Spleen (tissue), 7 donors: ENCODE measurements at regions not wholly inside any gene's neighbourhood (a gene's known extent, or its start where the extent isn't known, plus 50 kb on each side); places are given as distances from the start of the nearest gene placed in this dataset.

Experiments used
- POLR2AphosphoS5 ChIP-seq, 3 donors: sonication (generic); formaldehyde crosslinking; IDR thresholded peaks; one replicate each; pipeline ENCODE4 v1.5.1; 2017; ENCODE audit warnings: antibody characterized with exemption in 3 of 3
- TF ChIP-seq, protein P1 (sequence below), 11 experiments: fragments of 200-600 bp in 7 of 11; fragments of 450-650 bp in 4 of 11; sonication (generic) in 4 of 11; IDR thresholded peaks in 8 of 11; conservative IDR thresholded peaks in 3 of 11; 1 replicate in 7 of 11; 2 replicates in 4 of 11; pipeline versions ENCODE4 v1.4.0 to v1.8.0; 2016 to 2021; ENCODE audit warnings: antibody characterized with exemption in 11 of 11, inconsistent platforms in 4 of 11, mild to moderate bottlenecking in 1 of 11
- donor health status: DM: no; HTN: no; CAD: no; lungs with moderate emphysema.
- donor health status: DM: no; HTN: no; CAD: no.
- donor health status: DM: no; HTN: no; CAD: no.

DNA sequence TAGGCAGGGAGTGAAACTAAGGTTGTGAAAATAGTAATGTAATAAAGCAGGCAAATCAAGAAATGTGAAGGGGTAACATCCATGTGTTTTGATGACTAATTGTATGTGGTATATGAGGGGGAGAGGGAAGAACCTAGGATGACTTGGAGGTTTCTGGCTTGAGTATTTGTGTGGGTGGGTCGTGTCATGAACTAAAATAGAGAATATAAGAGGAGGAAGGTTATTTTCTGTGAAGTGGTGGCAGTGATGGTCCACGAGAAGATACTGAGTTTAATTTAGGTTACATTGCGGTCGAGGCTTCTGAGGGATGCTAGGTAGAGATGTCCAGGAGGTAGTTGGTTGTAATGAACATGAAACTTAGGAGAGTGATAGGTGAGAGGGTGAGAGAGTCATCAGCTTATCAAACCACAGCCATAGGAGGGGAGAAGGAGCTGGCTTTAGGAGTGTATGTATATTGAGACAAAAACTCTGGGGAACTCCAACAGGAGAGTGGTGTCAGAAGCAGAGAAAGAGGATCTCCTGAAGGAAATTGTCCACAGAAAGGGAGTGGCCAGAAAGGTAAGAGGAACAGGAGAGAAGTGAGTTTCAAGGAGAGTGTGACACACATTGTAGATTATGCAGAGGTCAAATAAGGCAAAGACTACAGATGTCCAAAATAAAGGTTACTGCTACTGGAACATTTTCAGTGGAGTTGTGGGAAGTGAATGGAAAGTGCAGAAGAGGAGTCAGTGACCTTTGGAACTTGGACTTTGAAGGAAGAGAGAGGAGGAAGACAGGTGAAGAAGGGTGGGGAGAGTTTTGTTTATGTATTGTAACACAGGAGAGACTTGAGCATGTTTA, 89.0 kb upstream of the MACF1 start:
- TF ChIP-seq, protein P1, sequence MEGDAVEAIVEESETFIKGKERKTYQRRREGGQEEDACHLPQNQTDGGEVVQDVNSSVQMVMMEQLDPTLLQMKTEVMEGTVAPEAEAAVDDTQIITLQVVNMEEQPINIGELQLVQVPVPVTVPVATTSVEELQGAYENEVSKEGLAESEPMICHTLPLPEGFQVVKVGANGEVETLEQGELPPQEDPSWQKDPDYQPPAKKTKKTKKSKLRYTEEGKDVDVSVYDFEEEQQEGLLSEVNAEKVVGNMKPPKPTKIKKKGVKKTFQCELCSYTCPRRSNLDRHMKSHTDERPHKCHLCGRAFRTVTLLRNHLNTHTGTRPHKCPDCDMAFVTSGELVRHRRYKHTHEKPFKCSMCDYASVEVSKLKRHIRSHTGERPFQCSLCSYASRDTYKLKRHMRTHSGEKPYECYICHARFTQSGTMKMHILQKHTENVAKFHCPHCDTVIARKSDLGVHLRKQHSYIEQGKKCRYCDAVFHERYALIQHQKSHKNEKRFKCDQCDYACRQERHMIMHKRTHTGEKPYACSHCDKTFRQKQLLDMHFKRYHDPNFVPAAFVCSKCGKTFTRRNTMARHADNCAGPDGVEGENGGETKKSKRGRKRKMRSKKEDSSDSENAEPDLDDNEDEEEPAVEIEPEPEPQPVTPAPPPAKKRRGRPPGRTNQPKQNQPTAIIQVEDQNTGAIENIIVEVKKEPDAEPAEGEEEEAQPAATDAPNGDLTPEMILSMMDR (IDR thresholded peaks at IDR 0.05 in 8 of 11, conservative IDR thresholded peaks at IDR 0.05 in 3 of 11) = no peak
- TF ChIP-seq POLR2AphosphoS5 (IDR thresholded peaks at IDR 0.05) = no peak
